HG02623 (cell line): ENCODE measurements at regions not wholly inside any gene's neighbourhood (a gene's known extent, or its start where the extent isn't known, plus 50 kb on each side); places are given as distances from the start of the nearest gene placed in this dataset.

Experiments
- ATAC-seq: cut with Tn5 transposase; IDR thresholded peaks from one replicate; pipeline ENCODE4 v1.9.1; 2021; ENCODE audit warnings: moderate library complexity; ENCODE audit not compliant: unreplicated experiment

GRCh38 chr9:21657966-21658667 is 144.3 kb upstream of the MTAP start:
- no peak for ATAC-seq

GRCh38 chr9:21660976-21661375 is 141.5 kb upstream of the MTAP start:
- ATAC-seq: no peak

- no peak for ATAC-seq
Measured at GRCh38 chr9:21661626-21662025, 140.8 kb upstream of the MTAP start.

GRCh38 chr9:21668516-21668915 is 133.9 kb upstream of the MTAP start:
- ATAC-seq: no peak

- no peak for ATAC-seq
Measured at GRCh38 chr9:21669701-21670100, 132.7 kb upstream of the MTAP start.

GRCh38 chr9:21670374-21670773 is 132.1 kb upstream of the MTAP start:
- ATAC-seq: no peak

GRCh38 chr9:21672140-21672539 is 130.3 kb upstream of the MTAP start:
- ATAC-seq: no peak

GRCh38 chr9:21672761-21673160 is 129.7 kb upstream of the MTAP start:
- ATAC-seq: no peak

- no peak for ATAC-seq
Measured at GRCh38 chr9:21674894-21675293, 127.5 kb upstream of the MTAP start.

GRCh38 chr9:21677387-21677786 is 125.0 kb upstream of the MTAP start:
- ATAC-seq: no peak

GRCh38 chr9:21677834-21678233 is 124.6 kb upstream of the MTAP start:
- ATAC-seq: no peak

- ATAC-seq: no peak
Measured at GRCh38 chr9:21679432-21679831, 123.0 kb upstream of the MTAP start.

GRCh38 chr9:21680590-21680989 is 121.8 kb upstream of the MTAP start:
- ATAC-seq: no peak

- ATAC-seq: no peak
Measured at GRCh38 chr9:21681641-21682040, 120.8 kb upstream of the MTAP start.

- ATAC-seq: no peak
Measured at GRCh38 chr9:21682381-21682780, 120.1 kb upstream of the MTAP start.

GRCh38 chr9:21682981-21683380 is 119.5 kb upstream of the MTAP start:
- ATAC-seq: no peak

- no peak for ATAC-seq
Measured at GRCh38 chr9:21683484-21684175, 118.8 kb upstream of the MTAP start.

- ATAC-seq: no peak
Measured at GRCh38 chr9:21684231-21684630, 118.2 kb upstream of the MTAP start.

- no peak for ATAC-seq
Measured at GRCh38 chr9:21684831-21685362, 117.5 kb upstream of the MTAP start.

- no peak for ATAC-seq
Measured at GRCh38 chr9:21685502-21685901, 116.9 kb upstream of the MTAP start.

GRCh38 chr9:21686738-21687137 is 115.7 kb upstream of the MTAP start:
- ATAC-seq: no peak

GRCh38 chr9:21687351-21687750 is 115.1 kb upstream of the MTAP start:
- ATAC-seq: no peak
